ENCODE measurements at regions not wholly inside any gene's neighbourhood (a gene's known extent, or its start where the extent isn't known, plus 50 kb on each side); places are given as distances from the start of the nearest gene placed in this dataset.
A peak's percentile ranks its signal among the peaks of the same experiment; 100 is the strongest.
"Not testable (repeated sequence)": the region's sequence is repeated elsewhere in the genome, so short reads cannot be mapped to it uniquely, and the experiment has no call there.

GRCh38 chr2:53610260-53610659 is 157.3 kb upstream of the CHAC2 start:
- DNase-seq = no peak
- no peaks in the 10 kb centered on the region for H3K4me1 ChIP-seq (ENCODE audit: control insufficient read depth, insufficient read depth, low read length)
- no peaks in the 10 kb centered on the region for H3K36me3 ChIP-seq (ENCODE audit: control insufficient read depth, insufficient read depth, low read length)
- no peak overlapping the region for H3K4me3 ChIP-seq (ENCODE audit: low read length)
- H3K9me3 ChIP-seq (replicated peaks; ENCODE audit: control insufficient read depth, low read depth, low read length) = no peaks in the 10 kb centered on the region
- H3K27me3 ChIP-seq (ENCODE audit: control insufficient read depth, insufficient read depth, low read length) = no peaks in the 10 kb centered on the region
- H3K27ac ChIP-seq (ENCODE audit: low read length) = no peak overlapping the region

- H3K36me3 ChIP-seq (ENCODE audit: control insufficient read depth, insufficient read depth, low read length) = no peaks in the 10 kb centered on the region
- no peaks in the 10 kb centered on the region for H3K27me3 ChIP-seq (ENCODE audit: control insufficient read depth, insufficient read depth, low read length)
- WGBS (ENCODE audit: insufficient coverage) = no CpG with 5 or more reads among the region's 6 CpGs
- no peak overlapping the region for H3K27ac ChIP-seq (ENCODE audit: low read length)
- DNase-seq = no peak
- H3K4me3 ChIP-seq (ENCODE audit: low read length) = no peak overlapping the region
- no peaks in the 10 kb centered on the region for H3K4me1 ChIP-seq (ENCODE audit: control insufficient read depth, insufficient read depth, low read length)
- H3K9me3 ChIP-seq (replicated peaks; ENCODE audit: control insufficient read depth, low read depth, low read length) = no peaks in the 10 kb centered on the region
These were observed 158.1 kb upstream of the CHAC2 start for GRCh38 chr2:53609551-53609950.

GRCh38 chr2:53608293-53608692 is 159.3 kb upstream of the CHAC2 start:
- 80% methylated on average over 1 of the region's 5 CpGs for WGBS (ENCODE audit: insufficient coverage)
- H3K4me1 ChIP-seq (ENCODE audit: control insufficient read depth, insufficient read depth, low read length) = no peaks in the 10 kb centered on the region
- no peaks in the 10 kb centered on the region for H3K36me3 ChIP-seq (ENCODE audit: control insufficient read depth, insufficient read depth, low read length)
- no peak overlapping the region for H3K27ac ChIP-seq (ENCODE audit: low read length)
- H3K4me3 ChIP-seq (ENCODE audit: low read length) = no peak overlapping the region
- H3K27me3 ChIP-seq (ENCODE audit: control insufficient read depth, insufficient read depth, low read length) = no peaks in the 10 kb centered on the region
- no peak for DNase-seq
- H3K9me3 ChIP-seq (replicated peaks; ENCODE audit: control insufficient read depth, low read depth, low read length) = no peaks in the 10 kb centered on the region

- no peaks in the 10 kb centered on the region for H3K27me3 ChIP-seq (ENCODE audit: control insufficient read depth, insufficient read depth, low read length)
- H3K27ac ChIP-seq (ENCODE audit: low read length) = no peak overlapping the region
- H3K4me1 ChIP-seq (ENCODE audit: control insufficient read depth, insufficient read depth, low read length) = no peaks in the 10 kb centered on the region
- H3K9me3 ChIP-seq (replicated peaks; ENCODE audit: control insufficient read depth, low read depth, low read length) = no peaks in the 10 kb centered on the region
- H3K36me3 ChIP-seq (ENCODE audit: control insufficient read depth, insufficient read depth, low read length) = no peaks in the 10 kb centered on the region
- no peak overlapping the region for H3K4me3 ChIP-seq (ENCODE audit: low read length)
- no CpG with 5 or more reads among the region's 3 CpGs for WGBS (ENCODE audit: insufficient coverage)
- peak; percentile 12 for DNase-seq
These were observed 166.8 kb upstream of the CHAC2 start for GRCh38 chr2:53600815-53601214.

- H3K4me3 ChIP-seq (ENCODE audit: low read length); H3K36me3 ChIP-seq (ENCODE audit: control insufficient read depth, insufficient read depth, low read length); H3K9me3 ChIP-seq (replicated peaks; ENCODE audit: control insufficient read depth, low read depth, low read length); DNase-seq; H3K27ac ChIP-seq (ENCODE audit: low read length); H3K4me1 ChIP-seq (ENCODE audit: control insufficient read depth, insufficient read depth, low read length); H3K27me3 ChIP-seq (ENCODE audit: control insufficient read depth, insufficient read depth, low read length): not testable (repeated sequence)
- 84% methylated on average over 22 of the region's 38 CpGs for WGBS (ENCODE audit: insufficient coverage)
These were observed 180.6 kb upstream of the CHAC2 start for GRCh38 chr2:53586733-53587612.

- DNase-seq = no peak
- 77% methylated on average over 4 of the region's 5 CpGs for WGBS (ENCODE audit: insufficient coverage)
These were observed 182.6 kb upstream of the CHAC2 start for GRCh38 chr2:53584986-53585385.

GRCh38 chr2:53583583-53583982 is 184.0 kb upstream of the CHAC2 start:
- no peak overlapping the region for H3K27ac ChIP-seq (ENCODE audit: low read length)

More at GRCh38 chr2:53584986-53585385, 182.6 kb upstream of the CHAC2 start:
- H3K36me3 ChIP-seq (ENCODE audit: control insufficient read depth, insufficient read depth, low read length) = no peaks in the 10 kb centered on the region
- H3K4me1 ChIP-seq (ENCODE audit: control insufficient read depth, insufficient read depth, low read length) = no peaks in the 10 kb centered on the region
- no peak overlapping the region for H3K4me3 ChIP-seq (ENCODE audit: low read length)
- no peaks in the 10 kb centered on the region for H3K27me3 ChIP-seq (ENCODE audit: control insufficient read depth, insufficient read depth, low read length)
- H3K9me3 ChIP-seq (replicated peaks; ENCODE audit: control insufficient read depth, low read depth, low read length) = no peaks in the 10 kb centered on the region
- H3K27ac ChIP-seq (ENCODE audit: low read length) = no peak overlapping the region

GRCh38 chr2:53582556-53582955 is 185.0 kb upstream of the CHAC2 start:
- no peak overlapping the region for H3K27ac ChIP-seq (ENCODE audit: low read length)
- no peaks in the 10 kb centered on the region for H3K9me3 ChIP-seq (replicated peaks; ENCODE audit: control insufficient read depth, low read depth, low read length)
- no peaks in the 10 kb centered on the region for H3K4me1 ChIP-seq (ENCODE audit: control insufficient read depth, insufficient read depth, low read length)
- no peaks in the 10 kb centered on the region for H3K36me3 ChIP-seq (ENCODE audit: control insufficient read depth, insufficient read depth, low read length)
- no peaks in the 10 kb centered on the region for H3K27me3 ChIP-seq (ENCODE audit: control insufficient read depth, insufficient read depth, low read length)
- no CpG with 5 or more reads among the region's 2 CpGs for WGBS (ENCODE audit: insufficient coverage)
- DNase-seq = peak; percentile 16
- no peak overlapping the region for H3K4me3 ChIP-seq (ENCODE audit: low read length)

More at GRCh38 chr2:53583583-53583982, 184.0 kb upstream of the CHAC2 start:
- Histone ChIP-seq H3K9me3 (replicated peaks; ENCODE audit: control insufficient read depth, low read depth, low read length) (no peaks in the 10 kb centered on the region), H3K27me3 (ENCODE audit: control insufficient read depth, insufficient read depth, low read length) (no peaks in the 10 kb centered on the region), H3K4me3 (ENCODE audit: low read length) (no peak overlapping the region), H3K36me3 (ENCODE audit: control insufficient read depth, insufficient read depth, low read length) (no peaks in the 10 kb centered on the region), H3K4me1 (ENCODE audit: control insufficient read depth, insufficient read depth, low read length) (no peaks in the 10 kb centered on the region)
- WGBS (ENCODE audit: insufficient coverage) = no CpG with 5 or more reads among the region's 3 CpGs
- DNase-seq = no peak

- peak; percentile 34 for DNase-seq
- Histone ChIP-seq H3K36me3 (ENCODE audit: control insufficient read depth, insufficient read depth, low read length) (no peaks in the 10 kb centered on the region), H3K27me3 (ENCODE audit: control insufficient read depth, insufficient read depth, low read length) (no peaks in the 10 kb centered on the region), H3K4me1 (ENCODE audit: control insufficient read depth, insufficient read depth, low read length) (no peaks in the 10 kb centered on the region), H3K27ac (ENCODE audit: low read length) (no peak overlapping the region), H3K9me3 (replicated peaks; ENCODE audit: control insufficient read depth, low read depth, low read length) (no peaks in the 10 kb centered on the region), H3K4me3 (ENCODE audit: low read length) (no peak overlapping the region)
- WGBS (ENCODE audit: insufficient coverage) = no CpG with 5 or more reads among the region's 3 CpGs
These were observed 191.4 kb upstream of the CHAC2 start for GRCh38 chr2:53576166-53576565.

GRCh38 chr2:53575721-53576124 is 191.9 kb upstream of the CHAC2 start:
- H3K9me3 ChIP-seq (replicated peaks; ENCODE audit: control insufficient read depth, low read depth, low read length) = no peaks in the 10 kb centered on the region
- DNase-seq = peak; percentile 53
- no peaks in the 10 kb centered on the region for H3K36me3 ChIP-seq (ENCODE audit: control insufficient read depth, insufficient read depth, low read length)
- H3K4me3 ChIP-seq (ENCODE audit: low read length) = no peak overlapping the region
- H3K4me1 ChIP-seq (ENCODE audit: control insufficient read depth, insufficient read depth, low read length) = no peaks in the 10 kb centered on the region
- H3K27me3 ChIP-seq (ENCODE audit: control insufficient read depth, insufficient read depth, low read length) = no peaks in the 10 kb centered on the region
- no peak overlapping the region for H3K27ac ChIP-seq (ENCODE audit: low read length)
- 50% methylated on average over 2 of the region's 6 CpGs for WGBS (ENCODE audit: insufficient coverage)

Measured in muscle of leg (tissue), 3 donors.